ENCODE measurements at regions not wholly inside any gene's neighbourhood (a gene's known extent, or its start where the extent isn't known, plus 50 kb on each side); places are given as distances from the start of the nearest gene placed in this dataset.

DNA sequence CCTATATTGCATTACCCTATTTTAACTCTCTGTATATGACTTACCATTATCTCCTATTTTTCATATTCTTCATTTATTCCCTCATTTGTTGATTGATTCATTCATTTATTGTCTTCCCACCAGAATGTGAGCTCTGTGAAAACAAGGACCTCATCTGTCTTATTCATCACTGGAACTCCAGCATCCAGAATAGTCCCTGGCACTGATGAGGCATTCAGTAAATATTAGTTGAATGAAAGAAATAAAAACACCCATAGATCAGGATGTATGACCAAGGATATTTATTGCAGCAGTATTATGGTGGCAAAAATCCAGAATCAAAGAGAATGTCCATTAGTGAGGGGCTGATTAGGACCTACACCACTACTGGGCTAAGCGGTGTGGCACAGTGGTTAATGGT is 164.9 kb downstream of the SPRY1 start:
- H3K9me3 ChIP-seq (ENCODE audit: control insufficient read depth, insufficient read depth, low read length), result no peaks in the 10 kb centered on the region
- WGBS (ENCODE audit: insufficient coverage), result 43% methylated on average over 1 of the region's 1 CpG
- H3K27me3 ChIP-seq (ENCODE audit: control insufficient read depth, insufficient read depth, low read length), result no peaks in the 10 kb centered on the region
- no peaks in the 10 kb centered on the region for H3K27me3 Mint-ChIP-seq (ENCODE audit: low read depth in 2 of 2)
- H3K27ac ChIP-seq (ENCODE audit: low read length), result no peak overlapping the region
- no peak overlapping the region for H3K27ac Mint-ChIP-seq
- no peaks in the 10 kb centered on the region for H3K36me3 Mint-ChIP-seq
- H3K9me3 Mint-ChIP-seq, result no peaks in the 10 kb centered on the region
- no peak overlapping the region for H3K4me3 ChIP-seq (ENCODE audit: low read length)
- H3K4me1 Mint-ChIP-seq, result peaks cover 7 to 13% of the 10 kb centered on the region in 2 donors
- no peak overlapping the region for H3K4me3 Mint-ChIP-seq
- no peak for ATAC-seq
- intact Hi-C loops (cut with micrococcal nuclease), result loop anchor here (10.0 kb wide), 1 partner anchor 457 kb away; no protein-coding TSS in a partner anchor
- no peaks in the 10 kb centered on the region for H3K4me1 ChIP-seq (ENCODE audit: control insufficient read depth, insufficient read depth, low read length)
- no peaks in the 10 kb centered on the region for H3K36me3 ChIP-seq (ENCODE audit: control insufficient read depth, insufficient read depth, low read length)
- TF ChIP-seq CTCF (IDR thresholded peaks at IDR 0.05), result no peak
- no peak for DNase-seq

- intact Hi-C loops (cut with micrococcal nuclease), result loop anchor here (10.0 kb wide), 1 partner anchor 458 kb away; no protein-coding TSS in a partner anchor
- H3K36me3 Mint-ChIP-seq, result no peaks in the 10 kb centered on the region
- Histone ChIP-seq H3K36me3 (ENCODE audit: control insufficient read depth, insufficient read depth, low read length) (no peaks in the 10 kb centered on the region), H3K27me3 (ENCODE audit: control insufficient read depth, insufficient read depth, low read length) (no peaks in the 10 kb centered on the region), H3K4me1 (ENCODE audit: control insufficient read depth, insufficient read depth, low read length) (no peaks in the 10 kb centered on the region), H3K27ac (ENCODE audit: low read length) (no peak overlapping the region), H3K4me3 (ENCODE audit: low read length) (no peak overlapping the region), H3K9me3 (ENCODE audit: control insufficient read depth, insufficient read depth, low read length) (no peaks in the 10 kb centered on the region)
- H3K4me3 Mint-ChIP-seq, result no peak overlapping the region
- DNase-seq (no peak), ATAC-seq (no peak)
- H3K27me3 Mint-ChIP-seq (ENCODE audit: low read depth in 2 of 2), result no peaks in the 10 kb centered on the region
- H3K27ac Mint-ChIP-seq, result no peak overlapping the region
- peaks cover 6 to 7% of the 10 kb centered on the region in 2 donors for H3K4me1 Mint-ChIP-seq
- no peak for TF ChIP-seq CTCF (IDR thresholded peaks at IDR 0.05)
- 94% methylated on average over 4 of the region's 4 CpGs for WGBS (ENCODE audit: insufficient coverage)
- no peaks in the 10 kb centered on the region for H3K9me3 Mint-ChIP-seq
Measured at GRCh38 chr4:123562994-123563750, 166.6 kb downstream of the SPRY1 start.

DNA sequence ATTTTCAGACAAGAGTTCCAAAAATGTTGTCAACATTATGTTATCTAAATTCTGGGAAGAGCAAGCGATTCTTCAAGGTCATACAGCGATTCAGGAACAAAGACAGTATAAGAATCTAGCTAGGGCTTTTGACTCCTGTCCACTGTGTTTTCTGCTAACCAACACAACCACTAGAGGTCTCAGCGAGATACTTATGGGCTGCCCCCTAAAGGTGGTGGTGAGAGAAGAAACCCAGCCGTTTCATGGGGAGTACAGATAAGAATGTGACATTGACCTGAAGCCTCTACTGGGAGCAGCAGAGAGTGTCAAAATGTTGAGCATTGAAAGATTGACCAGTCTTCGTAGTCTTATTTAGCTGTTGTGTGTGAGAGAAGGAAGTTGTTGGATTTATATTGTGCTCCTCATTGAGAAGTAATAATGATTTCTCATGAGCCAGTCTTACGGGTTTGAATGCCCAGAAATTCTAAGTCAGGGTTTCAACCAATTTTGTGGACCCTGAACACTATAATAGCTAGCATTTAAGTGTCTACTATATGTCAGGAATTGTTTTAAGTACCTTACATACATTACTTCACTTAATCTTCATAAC is 168.3 kb downstream of the SPRY1 start:
- Mint-ChIP-seq H3K9me3 (no peaks in the 10 kb centered on the region), H3K4me1 (peaks cover 6 to 7% of the 10 kb centered on the region in 2 donors), H3K27ac (peak overlapping the region in 1 of 2 donors; percentile 47), H3K4me3 (no peak overlapping the region), H3K27me3 (ENCODE audit: low read depth in 2 of 2) (no peaks in the 10 kb centered on the region), H3K36me3 (no peaks in the 10 kb centered on the region)
- DNase-seq, result peak; percentile 29 to 78
- Histone ChIP-seq H3K27ac (ENCODE audit: low read length) (no peak overlapping the region), H3K36me3 (ENCODE audit: control insufficient read depth, insufficient read depth, low read length) (no peaks in the 10 kb centered on the region), H3K9me3 (ENCODE audit: control insufficient read depth, insufficient read depth, low read length) (no peaks in the 10 kb centered on the region), H3K27me3 (ENCODE audit: control insufficient read depth, insufficient read depth, low read length) (no peaks in the 10 kb centered on the region), H3K4me3 (ENCODE audit: low read length) (no peak overlapping the region), H3K4me1 (ENCODE audit: control insufficient read depth, insufficient read depth, low read length) (no peaks in the 10 kb centered on the region)
- intact Hi-C loops (cut with micrococcal nuclease), result loop anchor here (2.0 to 10.0 kb wide), 3 partner anchors 58 to 460 kb away; no protein-coding TSS in a partner anchor
- ATAC-seq, result peak; percentile 92 to 100 (median 100)
- TF ChIP-seq CTCF (IDR thresholded peaks at IDR 0.05), result peak; percentile 92
- WGBS (ENCODE audit: insufficient coverage), result 22% methylated on average over 6 of the region's 6 CpGs
